Smooth muscle cell (in vitro differentiated cells): ENCODE measurements at regions not wholly inside any gene's neighbourhood (a gene's known extent, or its start where the extent isn't known, plus 50 kb on each side); places are given as distances from the start of the nearest gene placed in this dataset.

Source experiments
- DNase-seq: peaks from one replicate; lab custom pipeline; 2025; ENCODE audit not compliant: unreplicated experiment; lab: John Stamatoyannopoulos, UW
- H2AFZ ChIP-seq: fragments of 200-600 bp; sonication (generic); 2 replicates; pipeline ENCODE4 v1.6.0; 2016; ENCODE audit warnings: antibody characterized with exemption, low read depth, mild to moderate bottlenecking
- H3F3A ChIP-seq: fragments of 200-600 bp; sonication (generic); 2 replicates; pipeline ENCODE4 v1.6.0; 2017; ENCODE audit warnings: antibody characterized with exemption, low read depth
- H3K27ac ChIP-seq: fragments of 200-600 bp; sonication (generic); 2 replicates; pipeline ENCODE4 v1.5.1; 2016; ENCODE audit warnings: low read depth, mild to moderate bottlenecking
- H3K27me3 ChIP-seq: fragments of 200-600 bp; sonication (generic); 2 replicates; pipeline ENCODE4 v1.6.1; 2016; ENCODE audit warnings: low read depth, mild to moderate bottlenecking
- H3K36me3 ChIP-seq: fragments of 200-600 bp; sonication (generic); 2 replicates; pipeline ENCODE4 v1.5.1; 2016; ENCODE audit warnings: low read depth
- H3K4me1 ChIP-seq: fragments of 200-600 bp; sonication (generic); 2 replicates; pipeline ENCODE4 v1.5.1; 2016; ENCODE audit warnings: low read depth
- H3K4me2 ChIP-seq: fragments of 200-600 bp; sonication (generic); 2 replicates; pipeline ENCODE4 v1.6.0; 2016; ENCODE audit warnings: mild to moderate bottlenecking
- H3K4me3 ChIP-seq: fragments of 200-600 bp; sonication (generic); 2 replicates; pipeline ENCODE4 v1.5.1; 2016; ENCODE audit warnings: mild to moderate bottlenecking
- H3K79me2 ChIP-seq: fragments of 200-600 bp; sonication (generic); 2 replicates; pipeline ENCODE4 v1.6.0; 2016; ENCODE audit warnings: low read depth, mild to moderate bottlenecking
- H3K9ac ChIP-seq: fragments of 200-600 bp; sonication (generic); 2 replicates; pipeline ENCODE4 v1.6.0; 2016; ENCODE audit warnings: low read depth
- H3K9me3 ChIP-seq: fragments of 200-600 bp; sonication (generic); replicated peaks from 2 replicates; pipeline ENCODE4 v1.5.1; 2016; ENCODE audit warnings: low read depth
- H4K20me1 ChIP-seq: fragments of 200-600 bp; sonication (generic); 2 replicates; pipeline ENCODE4 v1.6.0; 2016; ENCODE audit warnings: low read depth
- CTCF ChIP-seq: fragments of 200-600 bp; sonication (generic); IDR thresholded peaks from 2 replicates; pipeline ENCODE4 v1.5.1; 2017; ENCODE audit warnings: borderline replicate concordance, mild to moderate bottlenecking, antibody characterized with exemption; ENCODE audit not compliant: insufficient read depth, poor library complexity, severe bottlenecking
- WGBS: methylation state at CpG from one replicate; pipeline ENCODE4 v1.1.7; 2016; ENCODE audit warnings: low lambda C conversion rate; 5-methylcytosine and 5-hydroxymethylcytosine counted together

DNA sequence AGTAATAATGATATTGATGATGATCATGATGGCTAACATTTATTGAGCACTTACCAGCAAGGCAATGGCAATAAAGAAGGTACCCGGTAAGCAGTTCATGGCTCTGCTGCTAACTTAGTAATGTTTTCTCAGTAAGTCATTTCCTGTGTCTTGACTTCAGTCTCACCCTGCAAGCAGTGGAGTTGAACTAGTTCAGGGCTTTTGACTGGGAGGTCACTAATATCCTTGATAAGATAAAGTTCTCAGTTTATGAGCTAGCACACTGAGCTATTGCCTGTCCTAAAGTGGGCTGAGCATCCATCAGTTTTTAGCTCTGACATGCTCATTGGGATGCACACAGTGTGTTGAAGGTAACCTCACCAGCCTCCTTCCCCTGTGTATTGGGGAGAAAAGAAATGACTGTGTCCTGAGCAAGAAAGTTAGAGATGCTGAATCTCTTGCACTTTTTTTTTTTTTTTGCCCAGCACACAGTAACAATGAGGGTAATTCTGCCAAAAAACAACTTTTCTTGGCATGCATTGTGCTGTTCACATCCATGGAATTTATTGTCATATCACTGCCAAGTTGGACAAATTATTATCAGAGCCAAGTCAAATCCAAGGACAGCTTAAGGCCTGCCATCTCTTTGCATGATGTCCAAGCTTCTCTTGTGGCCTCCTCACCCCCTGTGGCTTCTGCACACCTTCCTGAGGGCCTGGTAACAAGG is 55.5 kb upstream of the GADD45A start:
- no peak for DNase-seq
- H3K4me3 ChIP-seq, result no peak overlapping the region
- no peak for TF ChIP-seq CTCF
- H4K20me1 ChIP-seq, result no peaks in the 10 kb centered on the region
- no peaks in the 10 kb centered on the region for H3F3A ChIP-seq
- no peak overlapping the region for H3K4me2 ChIP-seq
- no peak overlapping the region for H3K9ac ChIP-seq
- no peaks in the 10 kb centered on the region for H3K27me3 ChIP-seq
- no peak overlapping the region for H2AFZ ChIP-seq
- H3K79me2 ChIP-seq, result no peaks in the 10 kb centered on the region
- no peak overlapping the region for H3K27ac ChIP-seq
- no peaks in the 10 kb centered on the region for H3K9me3 ChIP-seq
- H3K36me3 ChIP-seq, result no peaks in the 10 kb centered on the region
- no peaks in the 10 kb centered on the region for H3K4me1 ChIP-seq
- 22% methylated on average over 1 of the region's 1 CpG for WGBS

DNA sequence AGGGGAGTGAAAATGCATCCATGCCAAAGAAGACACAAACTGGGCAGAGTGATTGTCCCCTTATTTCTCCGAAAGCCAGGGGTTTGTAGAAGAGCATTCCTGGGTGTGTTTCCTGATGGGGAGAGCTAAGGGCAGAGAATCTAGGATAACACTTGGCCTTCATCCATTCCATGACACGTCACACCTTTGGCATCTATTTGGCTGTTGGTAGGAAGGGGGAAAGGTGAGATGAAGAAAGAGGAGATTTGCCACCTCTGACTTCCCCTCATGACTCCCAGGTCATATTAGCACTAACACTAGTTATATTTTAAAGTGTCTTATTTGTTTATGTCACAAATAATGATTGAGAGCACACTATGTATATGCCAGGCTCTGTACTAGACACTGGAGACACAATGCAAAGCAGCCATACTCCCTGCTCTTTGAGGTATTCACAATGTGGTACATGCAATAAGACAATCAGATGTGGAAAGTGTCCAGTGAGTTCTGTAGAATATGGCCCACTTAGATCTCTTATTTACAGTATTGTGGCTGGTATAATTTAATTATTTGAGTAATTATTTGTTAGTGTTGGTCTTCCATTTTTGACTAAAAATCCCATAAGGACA is 54.5 kb upstream of the GADD45A start:
- no peak overlapping the region for H3K4me2 ChIP-seq
- no peak overlapping the region for H3K4me3 ChIP-seq
- H3K27me3 ChIP-seq, result no peaks in the 10 kb centered on the region
- H3K4me1 ChIP-seq, result no peaks in the 10 kb centered on the region
- H3K79me2 ChIP-seq, result no peaks in the 10 kb centered on the region
- 88% methylated on average over 2 of the region's 2 CpGs for WGBS
- H3K9ac ChIP-seq, result no peak overlapping the region
- no peak overlapping the region for H2AFZ ChIP-seq
- no peak overlapping the region for H3K27ac ChIP-seq
- DNase-seq, result no peak
- H3K36me3 ChIP-seq, result no peaks in the 10 kb centered on the region
- no peaks in the 10 kb centered on the region for H3F3A ChIP-seq
- no peak for TF ChIP-seq CTCF
- H4K20me1 ChIP-seq, result no peaks in the 10 kb centered on the region
- no peaks in the 10 kb centered on the region for H3K9me3 ChIP-seq

DNA sequence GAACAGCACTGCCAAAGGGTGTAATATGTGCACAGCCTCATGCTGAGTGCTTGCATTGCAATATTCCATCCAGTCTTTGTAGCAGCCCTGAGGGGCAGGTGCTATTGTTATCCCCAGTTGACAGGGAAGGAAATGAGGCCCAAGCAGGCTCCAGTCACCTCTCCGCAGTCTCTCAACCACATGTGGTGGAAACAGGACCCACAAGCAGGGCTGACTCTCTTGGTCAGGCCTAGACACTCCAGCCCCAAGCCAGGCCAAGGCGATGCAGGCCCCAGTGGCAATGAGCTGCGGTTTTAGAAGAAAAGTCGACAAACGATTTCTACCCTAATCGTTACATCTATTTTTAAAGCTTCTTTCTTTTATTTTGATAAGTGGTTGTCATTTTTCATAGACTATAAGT is 52.6 kb upstream of the GADD45A start:
- no peak overlapping the region for H3K9ac ChIP-seq
- H3K9me3 ChIP-seq, result no peaks in the 10 kb centered on the region
- TF ChIP-seq CTCF, result no peak
- H3K36me3 ChIP-seq, result no peaks in the 10 kb centered on the region
- no peaks in the 10 kb centered on the region for H3K79me2 ChIP-seq
- no peaks in the 10 kb centered on the region for H4K20me1 ChIP-seq
- no peaks in the 10 kb centered on the region for H3K27me3 ChIP-seq
- H3K4me1 ChIP-seq, result no peaks in the 10 kb centered on the region
- no peak overlapping the region for H2AFZ ChIP-seq
- H3K4me2 ChIP-seq, result no peak overlapping the region
- WGBS, result 95% methylated on average over 6 of the region's 6 CpGs
- no peak for DNase-seq
- no peak overlapping the region for H3K4me3 ChIP-seq
- H3F3A ChIP-seq, result no peaks in the 10 kb centered on the region
- no peak overlapping the region for H3K27ac ChIP-seq
